ENCODE measurements at regions not wholly inside any gene's neighbourhood (a gene's known extent, or its start where the extent isn't known, plus 50 kb on each side); places are given as distances from the start of the nearest gene placed in this dataset.

- H3K36me3 ChIP-seq, result no peaks in the 10 kb centered on the region
- intact Hi-C loops (cut with micrococcal nuclease), result no loop called here
Observed at GRCh38 chr22:34475886-34476285, 555.6 kb upstream of the LARGE1 start.

GRCh38 chr22:34476762-34477161 is 556.5 kb upstream of the LARGE1 start:
- H3K4me1 ChIP-seq, result no peaks in the 10 kb centered on the region
- DNase-seq, result no peak
- TF ChIP-seq CTCF (IDR thresholded peaks at IDR 0.05; ENCODE audit: borderline replicate concordance), result no peak
- intact Hi-C loops (cut with micrococcal nuclease), result no loop called here
- H3K27ac ChIP-seq (replicated peaks), result no peak overlapping the region
- no peak overlapping the region for H3K4me3 ChIP-seq
- peaks cover 17% of the 10 kb centered on the region for H3K9me3 ChIP-seq (replicated peaks)
- no peaks in the 10 kb centered on the region for H3K36me3 ChIP-seq
- H3K27me3 ChIP-seq (ENCODE audit: low read depth), result peaks cover 69% of the 10 kb centered on the region

More at GRCh38 chr22:34475886-34476285, 555.6 kb upstream of the LARGE1 start:
- no peak for DNase-seq
- TF ChIP-seq CTCF (IDR thresholded peaks at IDR 0.05; ENCODE audit: borderline replicate concordance), result no peak
- Histone ChIP-seq H3K9me3 (replicated peaks) (peaks cover 9% of the 10 kb centered on the region), H3K4me1 (no peaks in the 10 kb centered on the region), H3K4me3 (no peak overlapping the region), H3K27ac (replicated peaks) (no peak overlapping the region), H3K27me3 (ENCODE audit: low read depth) (peaks cover 75% of the 10 kb centered on the region)

- no peak overlapping the region for H3K4me3 ChIP-seq
- intact Hi-C loops (cut with micrococcal nuclease), result no loop called here
- H3K27ac ChIP-seq (replicated peaks), result no peak overlapping the region
- peaks cover 26% of the 10 kb centered on the region for H3K27me3 ChIP-seq (ENCODE audit: low read depth)
- no peaks in the 10 kb centered on the region for H3K4me1 ChIP-seq
- no peak for TF ChIP-seq CTCF (IDR thresholded peaks at IDR 0.05; ENCODE audit: borderline replicate concordance)
- DNase-seq, result no peak
- H3K36me3 ChIP-seq, result no peaks in the 10 kb centered on the region
- H3K9me3 ChIP-seq (replicated peaks), result peaks cover 20% of the 10 kb centered on the region
Observed at GRCh38 chr22:34481090-34481489, 560.8 kb upstream of the LARGE1 start.

- Histone ChIP-seq H3K4me1 (no peaks in the 10 kb centered on the region), H3K27me3 (ENCODE audit: low read depth) (peaks cover 6% of the 10 kb centered on the region), H3K27ac (replicated peaks) (no peak overlapping the region), H3K9me3 (replicated peaks) (peaks cover 7% of the 10 kb centered on the region), H3K4me3 (no peak overlapping the region), H3K36me3 (no peaks in the 10 kb centered on the region)
- no peak for DNase-seq
- no peak for TF ChIP-seq CTCF (IDR thresholded peaks at IDR 0.05; ENCODE audit: borderline replicate concordance)
- intact Hi-C loops (cut with micrococcal nuclease), result no loop called here
Observed at GRCh38 chr22:34486381-34486780, 566.1 kb upstream of the LARGE1 start.

- Histone ChIP-seq H3K4me3 (no peak overlapping the region), H3K4me1 (no peaks in the 10 kb centered on the region), H3K9me3 (replicated peaks) (peaks cover 12% of the 10 kb centered on the region), H3K27ac (replicated peaks) (no peak overlapping the region), H3K36me3 (no peaks in the 10 kb centered on the region), H3K27me3 (ENCODE audit: low read depth) (peaks cover 10% of the 10 kb centered on the region)
- no peak for TF ChIP-seq CTCF (IDR thresholded peaks at IDR 0.05; ENCODE audit: borderline replicate concordance)
- DNase-seq, result no peak
- intact Hi-C loops (cut with micrococcal nuclease), result no loop called here
Observed at GRCh38 chr22:34489861-34490260, 569.6 kb upstream of the LARGE1 start.

- Histone ChIP-seq H3K27me3 (ENCODE audit: low read depth) (peaks cover 17% of the 10 kb centered on the region), H3K36me3 (no peaks in the 10 kb centered on the region), H3K27ac (replicated peaks) (no peak overlapping the region), H3K4me3 (no peak overlapping the region), H3K9me3 (replicated peaks) (peaks cover 12% of the 10 kb centered on the region), H3K4me1 (no peaks in the 10 kb centered on the region)
- DNase-seq, result no peak
- intact Hi-C loops (cut with micrococcal nuclease), result no loop called here
- TF ChIP-seq CTCF (IDR thresholded peaks at IDR 0.05; ENCODE audit: borderline replicate concordance), result no peak
Observed at GRCh38 chr22:34490886-34491285, 570.6 kb upstream of the LARGE1 start.

Data from left ventricle myocardium inferior (tissue), 1 donor.